Neural cell (in vitro differentiated cells): ENCODE measurements at regions not wholly inside any gene's neighbourhood (a gene's known extent, or its start where the extent isn't known, plus 50 kb on each side); places are given as distances from the start of the nearest gene placed in this dataset.
"Not testable (repeated sequence)": the region's sequence is repeated elsewhere in the genome, so short reads cannot be mapped to it uniquely, and the experiment has no call there.

Experiments used
- H2AFZ ChIP-seq: fragments of 200-600, 300-800 bp; sonication (generic), shearing (Covaris generic); 2 replicates; pipeline ENCODE4 v1.6.0; 2014; ENCODE audit warnings: low read depth, mild to moderate bottlenecking, antibody characterized with exemption, low read length, moderate library complexity
- H3F3A ChIP-seq: fragments of 200-600 bp; shearing (Covaris generic); 2 replicates; pipeline ENCODE4 v1.6.1; 2016; ENCODE audit warnings: mild to moderate bottlenecking, moderate library complexity, mixed read lengths, antibody characterized with exemption, low read length; ENCODE audit not compliant: insufficient read depth, poor library complexity, severe bottlenecking
- H3K27ac ChIP-seq: fragments of 200-600, 300-800 bp; sonication (generic), shearing (Covaris generic); 2 replicates; pipeline ENCODE4 v1.5.1; 2014; ENCODE audit warnings: mild to moderate bottlenecking, low read length, moderate library complexity
- H3K27me3 ChIP-seq: fragments of 300-800, 200-600 bp; sonication (generic), shearing (Covaris generic); 2 replicates; pipeline ENCODE4 v1.6.0; 2014; ENCODE audit warnings: mild to moderate bottlenecking, low read depth, low read length, moderate library complexity; ENCODE audit not compliant: insufficient read depth
- H3K36me3 ChIP-seq: fragments of 300-800, 200-600 bp; sonication (generic), shearing (Covaris generic); 2 replicates; pipeline ENCODE4 v1.5.1; 2014; ENCODE audit warnings: mild to moderate bottlenecking, antibody characterized with exemption, low read length, moderate library complexity; ENCODE audit not compliant: insufficient read depth
- H3K4me2 ChIP-seq: fragments of 300-800, 200-600 bp; sonication (generic), shearing (Covaris generic); 2 replicates; pipeline ENCODE4 v1.6.0; 2014; ENCODE audit warnings: mild to moderate bottlenecking, low read length
- H3K4me3 ChIP-seq: fragments of 300-800, 200-600 bp; sonication (generic), shearing (Covaris generic); 2 replicates; pipeline ENCODE4 v1.5.1; 2014; ENCODE audit warnings: mild to moderate bottlenecking, low read length, moderate library complexity
- H3K79me2 ChIP-seq: fragments of 200-600 bp; shearing (Covaris generic); replicated peaks from 2 replicates; pipeline ENCODE4 v1.6.0; 2014; ENCODE audit warnings: mild to moderate bottlenecking, low read length, moderate library complexity; ENCODE audit not compliant: insufficient read depth
- H3K9ac ChIP-seq: fragments of 300-800, 200-600 bp; sonication (generic), shearing (Covaris generic); 2 replicates; pipeline ENCODE4 v1.6.1; 2016; ENCODE audit warnings: mild to moderate bottlenecking, low read length, mixed read lengths
- H3K9me2 ChIP-seq: fragments of 200-600 bp; shearing (Covaris generic); 2 replicates; pipeline ENCODE4 v1.6.1; 2016; ENCODE audit warnings: mild to moderate bottlenecking, low read length, mixed read lengths; ENCODE audit not compliant: insufficient read depth
- H3K9me3 ChIP-seq: fragments of 200-600, 300-800 bp; sonication (generic), shearing (Covaris generic); 2 replicates; pipeline ENCODE4 v1.6.1; 2016; ENCODE audit warnings: mild to moderate bottlenecking, mixed run types, low read length, moderate library complexity, mixed read lengths
- H4K20me1 ChIP-seq: fragments of 200-600 bp; shearing (Covaris generic); 2 replicates; pipeline ENCODE4 v1.6.1; 2016; ENCODE audit warnings: mild to moderate bottlenecking, mixed run types; ENCODE audit not compliant: insufficient read depth
- CTCF ChIP-seq: fragments of 450-650 bp; IDR thresholded peaks from 2 replicates; pipeline ENCODE4 v1.5.1; 2014; ENCODE audit warnings: antibody characterized with exemption, mild to moderate bottlenecking, moderate library complexity; ENCODE audit not compliant: poor library complexity, severe bottlenecking
- EP300 ChIP-seq: fragments of 450-650 bp; conservative IDR thresholded peaks from 2 replicates; pipeline ENCODE4 v1.6.1; 2014; ENCODE audit warnings: antibody characterized with exemption, mild to moderate bottlenecking, moderate library complexity; ENCODE audit not compliant: poor library complexity, severe bottlenecking
- EZH2 ChIP-seq: fragments of 200-600, 300-800 bp; shearing (Covaris generic), sonication (generic); IDR thresholded peaks from 2 replicates; pipeline ENCODE4 v1.6.1; 2014; ENCODE audit warnings: antibody characterized with exemption, low read length, borderline replicate concordance, mild to moderate bottlenecking; ENCODE audit not compliant: insufficient read depth, poor library complexity, severe bottlenecking
- MXI1 ChIP-seq: fragments of 450-650 bp; conservative IDR thresholded peaks from 2 replicates; pipeline ENCODE4 v1.6.1; 2014; ENCODE audit warnings: antibody characterized with exemption, mild to moderate bottlenecking; ENCODE audit not compliant: poor library complexity, severe bottlenecking
- POLR2AphosphoS5 ChIP-seq: IDR thresholded peaks from 2 replicates; pipeline ENCODE4 v1.6.1; 2012
- RAD21 ChIP-seq: fragments of 450-650 bp; conservative IDR thresholded peaks from 2 replicates; pipeline ENCODE4 v1.6.1; 2014; ENCODE audit warnings: antibody characterized with exemption, mild to moderate bottlenecking, moderate library complexity
- SMC3 ChIP-seq: fragments of 450-650 bp; conservative IDR thresholded peaks from 2 replicates; pipeline ENCODE4 v1.6.1; 2014; ENCODE audit warnings: antibody characterized with exemption, mild to moderate bottlenecking, moderate library complexity; ENCODE audit not compliant: poor library complexity
- TAF1 ChIP-seq: IDR thresholded peaks from 2 replicates; pipeline ENCODE4 v1.6.1; 2012; ENCODE audit warnings: low read depth
- TF ChIP-seq, protein P1 (sequence below): IDR thresholded peaks from 2 replicates; pipeline ENCODE4 v1.6.1; 2012; ENCODE audit warnings: borderline replicate concordance

DNA sequence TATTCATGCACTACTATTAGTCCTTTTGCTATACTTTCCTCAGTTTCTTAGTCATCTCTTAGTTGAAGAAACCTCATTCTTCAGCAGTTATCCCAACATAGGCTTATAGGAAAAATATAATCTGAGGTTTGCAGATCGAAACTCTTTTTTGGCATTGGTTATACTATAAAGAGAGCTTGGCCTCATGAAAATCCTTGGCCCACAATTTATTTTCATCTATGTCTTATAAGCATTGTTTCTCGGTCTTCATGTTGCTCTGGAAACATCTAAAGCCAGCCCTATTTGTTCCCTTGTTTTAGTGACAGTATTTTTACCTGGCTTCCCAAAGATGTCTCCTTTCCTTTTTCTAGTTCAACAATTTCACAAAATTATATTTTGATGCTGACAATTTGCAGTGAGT, 345.1 kb upstream of the PRKCQ start:
- no peaks in the 10 kb centered on the region for H3K9me3 ChIP-seq
- no peak overlapping the region for H3K27ac ChIP-seq
- no peaks in the 10 kb centered on the region for H3K79me2 ChIP-seq
- H3K9ac ChIP-seq, result no peak overlapping the region
- H3F3A ChIP-seq, result peaks cover 3% of the 10 kb centered on the region
- H3K4me2 ChIP-seq, result no peak overlapping the region
- no peaks in the 10 kb centered on the region for H3K27me3 ChIP-seq
- H3K4me3 ChIP-seq, result no peak overlapping the region
- no peaks in the 10 kb centered on the region for H4K20me1 ChIP-seq
- no peaks in the 10 kb centered on the region for H3K36me3 ChIP-seq
- no peaks in the 10 kb centered on the region for H3K9me2 ChIP-seq
- no peak for TF ChIP-seq MXI1
- TF ChIP-seq EZH2, result no peak
- TF ChIP-seq RAD21, result no peak
- TF ChIP-seq EP300, result no peak
- no peak for TF ChIP-seq SMC3
- no peak for TF ChIP-seq POLR2AphosphoS5
- TF ChIP-seq CTCF, result no peak
- TF ChIP-seq TAF1, result no peak
- TF ChIP-seq, protein P1, sequence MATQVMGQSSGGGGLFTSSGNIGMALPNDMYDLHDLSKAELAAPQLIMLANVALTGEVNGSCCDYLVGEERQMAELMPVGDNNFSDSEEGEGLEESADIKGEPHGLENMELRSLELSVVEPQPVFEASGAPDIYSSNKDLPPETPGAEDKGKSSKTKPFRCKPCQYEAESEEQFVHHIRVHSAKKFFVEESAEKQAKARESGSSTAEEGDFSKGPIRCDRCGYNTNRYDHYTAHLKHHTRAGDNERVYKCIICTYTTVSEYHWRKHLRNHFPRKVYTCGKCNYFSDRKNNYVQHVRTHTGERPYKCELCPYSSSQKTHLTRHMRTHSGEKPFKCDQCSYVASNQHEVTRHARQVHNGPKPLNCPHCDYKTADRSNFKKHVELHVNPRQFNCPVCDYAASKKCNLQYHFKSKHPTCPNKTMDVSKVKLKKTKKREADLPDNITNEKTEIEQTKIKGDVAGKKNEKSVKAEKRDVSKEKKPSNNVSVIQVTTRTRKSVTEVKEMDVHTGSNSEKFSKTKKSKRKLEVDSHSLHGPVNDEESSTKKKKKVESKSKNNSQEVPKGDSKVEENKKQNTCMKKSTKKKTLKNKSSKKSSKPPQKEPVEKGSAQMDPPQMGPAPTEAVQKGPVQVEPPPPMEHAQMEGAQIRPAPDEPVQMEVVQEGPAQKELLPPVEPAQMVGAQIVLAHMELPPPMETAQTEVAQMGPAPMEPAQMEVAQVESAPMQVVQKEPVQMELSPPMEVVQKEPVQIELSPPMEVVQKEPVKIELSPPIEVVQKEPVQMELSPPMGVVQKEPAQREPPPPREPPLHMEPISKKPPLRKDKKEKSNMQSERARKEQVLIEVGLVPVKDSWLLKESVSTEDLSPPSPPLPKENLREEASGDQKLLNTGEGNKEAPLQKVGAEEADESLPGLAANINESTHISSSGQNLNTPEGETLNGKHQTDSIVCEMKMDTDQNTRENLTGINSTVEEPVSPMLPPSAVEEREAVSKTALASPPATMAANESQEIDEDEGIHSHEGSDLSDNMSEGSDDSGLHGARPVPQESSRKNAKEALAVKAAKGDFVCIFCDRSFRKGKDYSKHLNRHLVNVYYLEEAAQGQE, result no peak
- no peak overlapping the region for H2AFZ ChIP-seq

DNA sequence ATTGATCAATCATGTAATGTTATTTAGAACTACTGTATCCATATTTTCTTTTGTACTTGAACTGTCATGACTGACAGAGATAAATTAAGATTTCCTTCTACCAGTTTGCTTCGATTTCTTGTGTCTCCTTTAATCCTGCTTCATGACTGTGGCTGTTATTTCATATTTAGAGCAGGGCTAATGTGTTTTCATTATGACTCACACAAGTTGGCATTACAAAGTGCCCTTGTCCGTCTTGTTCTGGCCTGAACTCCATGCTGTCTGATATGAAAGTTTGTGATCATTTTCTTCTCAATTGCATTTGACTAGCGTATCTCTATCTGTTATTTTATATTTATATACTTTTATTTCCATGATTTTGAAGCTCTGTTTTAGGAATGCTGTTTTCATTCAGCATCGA, 344.1 kb upstream of the PRKCQ start:
- Histone ChIP-seq H3F3A (peaks cover 3% of the 10 kb centered on the region), H3K36me3 (no peaks in the 10 kb centered on the region), H3K4me2 (no peak overlapping the region), H3K27ac (no peak overlapping the region), H3K9me3 (no peaks in the 10 kb centered on the region), H3K79me2 (no peaks in the 10 kb centered on the region), H3K27me3 (no peaks in the 10 kb centered on the region), H3K4me3 (no peak overlapping the region), H2AFZ (no peak overlapping the region), H3K9me2 (no peaks in the 10 kb centered on the region), H4K20me1 (no peaks in the 10 kb centered on the region), H3K9ac (no peak overlapping the region)
- TF ChIP-seq SMC3 (no peak), CTCF (no peak), EZH2 (no peak), RAD21 (no peak), EP300 (no peak), TAF1 (no peak)

GRCh38 chr10:6921026-6921425, 340.9 kb upstream of the PRKCQ start:
- H3K27ac ChIP-seq, H4K20me1 ChIP-seq, H3K4me3 ChIP-seq: not testable (repeated sequence)

More at GRCh38 chr10:6921026-6921425, 340.9 kb upstream of the PRKCQ start:
- H3K9ac ChIP-seq, H3K79me2 ChIP-seq, H3K27me3 ChIP-seq, H3K4me2 ChIP-seq, H3K9me3 ChIP-seq, H2AFZ ChIP-seq, H3F3A ChIP-seq, H3K36me3 ChIP-seq, H3K9me2 ChIP-seq: not testable (repeated sequence)
